ENCODE measurements at regions not wholly inside any gene's neighbourhood (a gene's known extent, or its start where the extent isn't known, plus 50 kb on each side); places are given as distances from the start of the nearest gene placed in this dataset.
"Not testable (repeated sequence)": the region's sequence is repeated elsewhere in the genome, so short reads cannot be mapped to it uniquely, and the experiment has no call there.

DNA sequence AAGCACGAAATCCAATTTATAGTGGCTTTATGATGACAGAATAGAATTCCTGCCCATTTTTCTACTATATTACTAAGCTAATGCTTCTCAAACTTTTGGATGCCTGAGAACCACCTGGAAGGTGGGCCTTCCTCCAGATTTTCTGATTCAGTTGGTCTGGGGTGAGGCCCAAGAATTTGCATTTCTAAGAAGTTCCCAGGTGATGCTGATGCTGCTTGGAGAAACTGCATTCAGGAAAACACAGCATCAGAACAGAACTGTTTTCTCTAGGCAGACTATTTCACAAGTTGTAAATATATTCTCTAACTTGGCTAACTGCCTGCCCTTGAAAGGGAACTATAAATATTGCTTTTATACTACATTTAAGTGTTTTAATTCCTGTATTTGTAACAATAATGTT, 644.9 kb upstream of the DPPA4 start:
- H3K27ac Mint-ChIP-seq, result no peak overlapping the region
- DNase-seq (ENCODE audit: low spot score in 2 of 2) (no peak), ATAC-seq (ENCODE audit: low read depth) (no peak)
- no peaks in the 10 kb centered on the region for H3K27me3 Mint-ChIP-seq
- no peak overlapping the region for H3K4me3 Mint-ChIP-seq
- H3K36me3 Mint-ChIP-seq, result no peaks in the 10 kb centered on the region
- no peaks in the 10 kb centered on the region for H3K4me1 Mint-ChIP-seq
- no peaks in the 10 kb centered on the region for H3K9me3 Mint-ChIP-seq

GRCh38 chr3:109984976-109985375, 647.6 kb upstream of the DPPA4 start:
- Mint-ChIP-seq H3K4me3 (no peak overlapping the region), H3K27me3 (no peaks in the 10 kb centered on the region), H3K36me3 (no peaks in the 10 kb centered on the region), H3K27ac (no peak overlapping the region), H3K4me1 (no peaks in the 10 kb centered on the region), H3K9me3 (peaks cover 1% of the 10 kb centered on the region)
- ATAC-seq (ENCODE audit: low read depth) (no peak), DNase-seq (ENCODE audit: low spot score in 2 of 2) (no peak)

GRCh38 chr3:109985943-109986555, 648.7 kb upstream of the DPPA4 start:
- ATAC-seq (ENCODE audit: low read depth) (no peak), DNase-seq (ENCODE audit: low spot score in 2 of 2) (no peak)
- no peak overlapping the region for H3K27ac Mint-ChIP-seq
- H3K4me3 Mint-ChIP-seq, result no peak overlapping the region
- H3K36me3 Mint-ChIP-seq, result no peaks in the 10 kb centered on the region
- no peaks in the 10 kb centered on the region for H3K4me1 Mint-ChIP-seq
- H3K27me3 Mint-ChIP-seq, result no peaks in the 10 kb centered on the region
- H3K9me3 Mint-ChIP-seq, result peaks cover 4% of the 10 kb centered on the region

- Mint-ChIP-seq H3K27ac (no peak overlapping the region), H3K4me1 (no peaks in the 10 kb centered on the region), H3K36me3 (no peaks in the 10 kb centered on the region), H3K4me3 (no peak overlapping the region), H3K9me3 (peaks cover 9% of the 10 kb centered on the region), H3K27me3 (no peaks in the 10 kb centered on the region)
- no peak for DNase-seq (ENCODE audit: low spot score in 2 of 2)
- no peak for ATAC-seq (ENCODE audit: low read depth)
Observed at GRCh38 chr3:109994853-109995252, 657.5 kb upstream of the DPPA4 start.

DNA sequence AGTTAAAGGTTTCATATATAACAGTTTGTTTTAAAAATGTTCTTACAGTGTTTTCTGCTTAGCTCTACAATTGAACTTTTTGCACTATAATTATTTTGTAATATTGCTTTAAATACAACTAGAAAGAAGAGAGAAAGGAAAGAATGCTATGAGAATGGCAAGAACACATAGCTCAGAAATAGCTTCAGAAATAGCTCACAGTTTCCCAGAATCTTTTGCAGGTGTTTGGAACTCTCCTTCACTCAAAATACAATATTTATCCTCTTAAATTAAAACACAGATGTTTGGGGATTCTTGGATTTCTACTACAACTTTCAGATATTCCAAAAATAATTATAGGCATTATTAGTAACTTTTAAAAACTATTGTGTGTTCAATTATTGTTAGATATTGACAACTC, 658.0 kb upstream of the DPPA4 start:
- H3K4me1 Mint-ChIP-seq, result no peaks in the 10 kb centered on the region
- DNase-seq (ENCODE audit: low spot score in 2 of 2) (no peak), ATAC-seq (ENCODE audit: low read depth) (no peak)
- no peaks in the 10 kb centered on the region for H3K36me3 Mint-ChIP-seq
- no peak overlapping the region for H3K27ac Mint-ChIP-seq
- H3K27me3 Mint-ChIP-seq, result no peaks in the 10 kb centered on the region
- peaks cover 9% of the 10 kb centered on the region for H3K9me3 Mint-ChIP-seq
- H3K4me3 Mint-ChIP-seq, result no peak overlapping the region

DNA sequence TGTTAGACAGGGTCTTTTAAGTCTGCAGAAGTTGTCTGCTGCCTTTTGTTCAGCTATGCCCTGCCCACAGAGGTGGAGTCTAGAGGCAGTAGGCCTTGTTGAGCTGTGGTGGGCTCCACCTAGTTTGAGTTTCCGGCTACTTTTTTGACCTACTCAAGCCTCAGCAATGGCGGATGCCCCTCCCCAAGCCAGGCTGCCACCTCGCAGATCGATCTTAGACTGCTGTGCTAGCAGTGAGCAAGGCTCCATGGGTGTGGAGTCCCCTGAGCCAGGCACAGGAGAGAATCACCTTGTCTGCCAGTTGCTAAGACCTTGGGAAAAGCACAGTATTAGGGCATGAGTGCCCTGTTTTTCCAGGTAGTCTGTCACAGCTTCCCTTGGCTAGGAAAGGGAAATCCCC, 664.6 kb upstream of the DPPA4 start:
- not testable (repeated sequence) for ATAC-seq (ENCODE audit: low read depth); H3K27ac Mint-ChIP-seq; DNase-seq (ENCODE audit: low spot score in 2 of 2); H3K27me3 Mint-ChIP-seq; H3K4me3 Mint-ChIP-seq; H3K4me1 Mint-ChIP-seq; H3K36me3 Mint-ChIP-seq; H3K9me3 Mint-ChIP-seq

DNA sequence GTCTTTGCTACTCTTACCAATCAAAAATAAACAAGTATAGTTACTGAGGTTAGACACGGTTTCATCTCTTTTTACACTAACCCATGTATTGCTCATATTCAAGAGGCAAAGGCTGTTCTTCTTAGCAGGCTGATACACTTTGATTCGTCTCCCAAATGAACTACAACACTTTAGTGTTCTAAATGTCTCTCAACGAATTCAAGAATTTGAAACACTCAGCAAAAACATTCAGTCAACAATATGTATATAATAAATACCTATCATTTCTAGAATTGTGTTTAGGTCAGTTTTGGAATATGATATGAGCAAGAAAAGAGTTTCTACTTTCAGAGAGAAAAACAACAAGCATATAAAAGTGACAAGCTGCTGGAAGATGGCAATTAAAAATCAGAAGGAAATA, 669.6 kb upstream of the DPPA4 start:
- H3K36me3 Mint-ChIP-seq, result no peaks in the 10 kb centered on the region
- no peak for ATAC-seq (ENCODE audit: low read depth)
- no peaks in the 10 kb centered on the region for H3K27me3 Mint-ChIP-seq
- H3K4me1 Mint-ChIP-seq, result no peaks in the 10 kb centered on the region
- no peak overlapping the region for H3K4me3 Mint-ChIP-seq
- H3K9me3 Mint-ChIP-seq, result peaks cover 6% of the 10 kb centered on the region
- H3K27ac Mint-ChIP-seq, result no peak overlapping the region
- DNase-seq (ENCODE audit: low spot score in 2 of 2), result no peak

- Mint-ChIP-seq H3K36me3 (no peaks in the 10 kb centered on the region), H3K4me1 (no peaks in the 10 kb centered on the region), H3K27me3 (no peaks in the 10 kb centered on the region), H3K9me3 (peaks cover 6% of the 10 kb centered on the region), H3K27ac (no peak overlapping the region), H3K4me3 (no peak overlapping the region)
- ATAC-seq (ENCODE audit: low read depth) (no peak), DNase-seq (ENCODE audit: low spot score in 2 of 2) (no peak)
Observed at GRCh38 chr3:110015231-110015963, 678.1 kb upstream of the DPPA4 start.

GRCh38 chr3:110016235-110016815, 679.0 kb upstream of the DPPA4 start:
- ATAC-seq (ENCODE audit: low read depth) (no peak), DNase-seq (ENCODE audit: low spot score in 2 of 2) (no peak)
- Mint-ChIP-seq H3K27me3 (no peaks in the 10 kb centered on the region), H3K36me3 (no peaks in the 10 kb centered on the region), H3K4me1 (no peaks in the 10 kb centered on the region), H3K4me3 (no peak overlapping the region), H3K9me3 (peaks cover 5% of the 10 kb centered on the region), H3K27ac (no peak overlapping the region)

DNA sequence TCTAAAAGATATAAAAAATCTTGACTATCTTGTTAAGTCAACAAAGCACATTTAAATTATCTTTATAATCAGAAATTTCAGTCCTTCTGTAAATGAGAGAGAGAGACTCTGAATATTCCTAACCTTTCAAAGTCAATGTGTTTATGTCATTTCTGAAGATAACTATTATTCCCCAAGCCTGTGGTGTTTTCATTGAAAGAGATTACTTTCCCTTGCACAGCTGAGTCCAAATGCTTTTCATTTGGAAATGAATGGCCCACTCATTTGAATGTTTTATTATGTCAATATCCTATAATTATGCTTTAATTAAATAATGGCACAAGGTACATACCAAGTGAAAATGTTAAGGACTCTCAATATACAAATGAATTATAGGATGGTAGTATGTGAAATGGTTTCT, 680.0 kb upstream of the DPPA4 start:
- Mint-ChIP-seq H3K4me3 (no peak overlapping the region), H3K9me3 (peaks cover 8% of the 10 kb centered on the region), H3K27ac (no peak overlapping the region), H3K4me1 (no peaks in the 10 kb centered on the region), H3K27me3 (no peaks in the 10 kb centered on the region), H3K36me3 (no peaks in the 10 kb centered on the region)
- no peak for DNase-seq (ENCODE audit: low spot score in 2 of 2)
- ATAC-seq (ENCODE audit: low read depth), result no peak

DNA sequence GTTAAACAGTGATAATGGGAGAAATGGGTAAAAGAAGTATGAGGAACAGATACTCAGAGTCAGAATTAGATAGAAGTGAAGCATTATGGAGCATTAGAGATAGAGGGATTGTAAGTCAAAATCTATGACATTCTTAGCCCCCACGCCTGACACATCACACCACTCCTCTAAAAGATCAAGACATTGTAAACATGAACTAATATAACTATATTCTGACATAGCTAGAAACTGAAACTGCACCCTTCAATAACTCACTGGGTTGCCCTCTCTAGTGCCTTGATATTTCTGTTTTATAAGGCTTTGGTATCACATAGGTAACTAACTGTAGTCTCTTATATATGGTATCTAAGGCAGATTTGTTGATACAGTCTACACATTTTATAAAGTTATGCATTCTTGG, 684.3 kb upstream of the DPPA4 start:
- Mint-ChIP-seq H3K4me3 (no peak overlapping the region), H3K36me3 (no peaks in the 10 kb centered on the region), H3K9me3 (peaks cover 13% of the 10 kb centered on the region), H3K27ac (no peak overlapping the region), H3K4me1 (no peaks in the 10 kb centered on the region), H3K27me3 (no peaks in the 10 kb centered on the region)
- ATAC-seq (ENCODE audit: low read depth) (no peak), DNase-seq (ENCODE audit: low spot score in 2 of 2) (no peak)

GRCh38 chr3:110023022-110023421, 685.7 kb upstream of the DPPA4 start:
- not testable (repeated sequence) for DNase-seq (ENCODE audit: low spot score in 2 of 2); H3K4me3 Mint-ChIP-seq; H3K36me3 Mint-ChIP-seq; ATAC-seq (ENCODE audit: low read depth); H3K27ac Mint-ChIP-seq; H3K4me1 Mint-ChIP-seq; H3K27me3 Mint-ChIP-seq
- peaks cover 13% of the 10 kb centered on the region for H3K9me3 Mint-ChIP-seq

- no peaks in the 10 kb centered on the region for H3K4me1 Mint-ChIP-seq
- no peaks in the 10 kb centered on the region for H3K27me3 Mint-ChIP-seq
- H3K27ac Mint-ChIP-seq, result no peak overlapping the region
- peaks cover 10% of the 10 kb centered on the region for H3K9me3 Mint-ChIP-seq
- DNase-seq (ENCODE audit: low spot score in 2 of 2) (no peak), ATAC-seq (ENCODE audit: low read depth) (no peak)
- H3K36me3 Mint-ChIP-seq, result no peaks in the 10 kb centered on the region
- H3K4me3 Mint-ChIP-seq, result no peak overlapping the region
Observed at GRCh38 chr3:110026421-110026820, 689.1 kb upstream of the DPPA4 start.

DNA sequence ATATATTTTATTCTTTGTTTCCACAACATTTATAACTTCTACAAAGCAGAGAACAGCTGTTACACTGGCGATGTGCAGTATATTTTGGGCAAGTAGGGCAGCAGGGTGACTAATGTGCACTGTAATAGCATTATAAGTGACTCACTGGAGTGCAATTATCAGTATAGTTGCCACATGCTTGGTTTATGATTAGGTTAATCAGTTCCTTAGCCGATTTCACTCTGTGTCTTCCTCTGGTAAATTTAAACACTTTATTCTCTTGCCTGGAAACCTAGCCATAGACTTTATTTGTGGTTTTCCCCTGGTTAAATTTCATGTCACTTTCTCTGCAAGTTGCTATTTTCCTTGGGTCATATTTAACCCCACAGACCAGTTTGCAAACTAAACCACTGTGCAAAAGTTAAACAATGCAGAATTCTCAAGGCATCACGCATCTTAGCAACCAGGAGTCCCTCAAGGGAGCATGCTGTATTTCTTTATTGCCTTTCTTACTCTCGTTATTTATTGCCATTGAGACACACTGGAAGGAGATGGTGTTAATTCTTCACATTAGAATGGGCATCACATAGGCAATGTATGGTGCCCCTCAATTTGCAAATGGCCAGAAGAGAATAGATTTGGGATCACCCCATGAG, 690.2 kb upstream of the DPPA4 start:
- no peak for ATAC-seq (ENCODE audit: low read depth)
- H3K9me3 Mint-ChIP-seq, result peaks cover 8% of the 10 kb centered on the region
- no peak overlapping the region for H3K4me3 Mint-ChIP-seq
- H3K27ac Mint-ChIP-seq, result no peak overlapping the region
- DNase-seq (ENCODE audit: low spot score in 2 of 2), result no peak
- H3K36me3 Mint-ChIP-seq, result no peaks in the 10 kb centered on the region
- H3K4me1 Mint-ChIP-seq, result no peaks in the 10 kb centered on the region
- H3K27me3 Mint-ChIP-seq, result no peaks in the 10 kb centered on the region
